NCI-H2081 treated with DMSO at 0.1 percent for 48 hours (cell line): ENCODE measurements at regions not wholly inside any gene's neighbourhood (a gene's known extent, or its start where the extent isn't known, plus 50 kb on each side); places are given as distances from the start of the nearest gene placed in this dataset.

ENCODE experiments used
- DNase-seq: peaks from one replicate; lab custom pipeline; 2025; lab: John Stamatoyannopoulos, UW

GRCh38 chr11:134476435-134477021 is 64.5 kb upstream of the B3GAT1 start:
- DNase-seq: no peak

GRCh38 chr11:134475951-134476350 is 63.9 kb upstream of the B3GAT1 start:
- no peak for DNase-seq

DNA sequence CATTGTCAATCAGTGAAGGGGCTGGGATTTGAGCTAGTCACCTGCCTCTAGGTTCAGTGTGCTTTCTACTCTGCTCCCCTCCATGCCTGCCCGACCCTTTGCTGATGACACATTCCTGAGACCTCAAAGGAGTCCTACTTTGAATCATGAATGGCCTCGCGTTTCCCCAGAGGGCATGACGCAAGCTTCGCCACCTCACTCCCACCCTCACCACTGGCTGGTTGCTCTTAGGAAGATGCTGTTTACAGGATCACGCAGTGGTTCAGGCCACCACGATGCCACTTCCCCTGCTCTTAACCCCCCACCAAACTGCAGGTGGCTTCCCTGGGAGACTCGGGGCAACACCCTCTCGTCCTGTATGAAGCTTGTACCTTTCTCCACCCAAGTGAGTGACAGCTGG is 62.9 kb upstream of the B3GAT1 start:
- DNase-seq: no peak

- DNase-seq: no peak
Observed at GRCh38 chr11:134474070-134474860, 62.2 kb upstream of the B3GAT1 start.

DNA sequence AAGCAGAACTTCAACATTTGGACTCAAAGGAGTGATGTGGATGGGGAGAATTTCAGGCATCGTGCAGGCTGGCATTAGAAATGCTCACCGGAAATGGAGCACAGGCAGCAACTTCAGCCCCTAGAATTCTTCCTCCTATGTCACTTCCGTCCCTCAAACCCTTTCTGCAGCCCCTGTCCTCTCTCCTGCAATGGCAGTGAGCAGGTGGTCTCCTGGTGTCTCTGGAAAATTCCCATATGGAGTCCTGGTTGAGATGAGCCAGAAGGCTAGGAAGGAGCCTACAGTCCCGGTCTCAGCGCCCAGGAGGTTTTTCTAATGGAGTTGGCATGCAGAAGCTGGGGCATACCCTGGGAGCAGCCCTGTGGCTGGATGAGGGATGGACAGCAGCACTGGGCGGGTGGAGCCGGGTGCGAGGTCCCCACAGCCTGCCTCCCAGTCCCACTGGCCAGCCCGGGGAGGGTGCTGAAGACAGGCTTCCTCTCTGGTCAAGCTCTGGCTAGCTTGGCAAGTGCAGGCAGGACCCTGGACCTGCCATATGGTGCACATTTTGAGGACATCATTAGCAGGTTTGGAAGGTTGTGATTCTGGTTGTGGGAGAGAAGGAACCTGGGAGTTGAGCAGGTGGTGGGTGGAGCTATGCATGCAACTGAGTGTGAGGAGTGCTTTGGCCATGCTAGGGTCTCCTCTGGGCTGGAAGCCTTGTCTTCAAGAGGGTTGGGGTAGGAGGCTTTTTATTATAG is 59.8 kb upstream of the B3GAT1 start:
- no peak for DNase-seq

DNA sequence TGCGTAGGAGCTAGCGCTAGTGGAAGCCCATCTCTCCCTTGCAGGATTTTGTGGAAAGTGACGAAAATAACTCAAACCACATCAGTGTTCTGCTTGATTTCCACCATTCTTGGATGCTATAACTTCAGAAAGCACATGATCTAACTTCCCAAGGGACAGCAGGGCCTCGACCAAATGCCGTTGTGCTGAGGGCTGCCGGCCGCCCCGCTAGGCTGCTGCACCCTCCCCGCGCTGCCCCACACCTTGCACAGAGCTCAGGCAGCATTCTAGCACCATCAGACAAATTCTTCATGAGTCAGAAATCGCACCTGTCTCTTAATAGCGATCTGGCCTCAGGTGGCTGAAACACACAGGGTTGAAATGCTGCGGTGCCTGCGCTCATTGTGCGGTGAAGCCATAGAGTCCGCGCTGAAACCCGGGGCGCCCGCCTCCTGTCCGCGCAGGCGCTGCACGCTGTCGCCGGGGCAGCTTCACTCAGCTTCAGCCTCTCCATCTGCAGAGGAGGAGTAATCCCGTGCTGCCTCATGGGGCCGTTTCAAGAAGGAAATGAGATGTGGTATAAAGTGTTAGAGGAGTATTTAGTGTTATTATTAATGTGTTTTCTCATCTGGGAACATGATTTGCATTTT is 59.2 kb upstream of the B3GAT1 start:
- no peak for DNase-seq

GRCh38 chr11:134470238-134470637 is 58.2 kb upstream of the B3GAT1 start:
- no peak for DNase-seq

- DNase-seq: no peak
Observed at GRCh38 chr11:134469627-134470026, 57.6 kb upstream of the B3GAT1 start.

DNA sequence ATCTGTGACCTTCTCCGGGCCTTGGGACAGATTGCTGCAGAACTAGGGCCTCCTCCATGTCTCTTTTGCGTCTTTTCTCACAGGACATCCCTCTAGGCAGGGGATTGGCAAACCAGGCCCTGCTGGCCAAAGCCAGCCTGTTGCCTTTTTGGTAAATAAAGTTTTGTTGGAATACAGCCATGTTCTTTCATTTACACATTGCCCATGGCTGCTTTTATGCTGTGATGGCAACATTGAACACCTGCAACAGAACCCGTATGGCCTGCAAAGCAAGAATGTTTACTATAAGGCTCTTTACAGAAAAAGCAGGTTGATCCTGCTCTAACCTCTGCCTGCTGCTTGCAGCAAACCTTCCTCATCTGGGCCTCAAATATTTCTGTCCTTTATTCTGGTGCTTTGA is 56.8 kb upstream of the B3GAT1 start:
- no peak for DNase-seq

DNA sequence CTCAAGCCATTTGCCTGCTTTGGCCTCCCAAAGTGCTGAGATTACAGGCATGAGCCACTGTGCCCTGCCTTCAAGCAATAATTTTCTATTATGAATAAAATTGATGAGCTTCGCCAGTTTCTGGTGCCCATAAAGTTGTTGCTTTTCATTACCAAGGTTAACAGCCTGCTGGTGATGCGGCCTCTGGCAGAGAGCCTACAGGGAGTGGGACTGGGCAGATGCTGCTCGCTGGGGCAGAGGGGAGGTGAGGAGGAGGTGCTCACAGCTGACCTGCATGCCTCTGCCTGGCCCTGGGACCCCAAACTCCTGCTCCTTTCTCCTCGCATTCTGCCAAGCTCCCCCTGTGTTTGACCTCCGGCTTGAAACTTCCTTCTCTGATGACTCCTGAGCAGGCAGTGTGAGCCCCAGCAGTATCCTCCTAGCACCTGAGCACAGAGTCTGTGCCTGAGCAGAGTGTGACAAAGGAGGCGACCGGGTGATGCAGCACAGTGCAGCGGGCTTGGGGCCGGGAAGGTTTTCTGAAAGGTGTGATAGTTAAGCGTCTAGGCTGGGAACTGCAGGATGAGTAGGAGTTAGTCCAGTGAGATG is 56.1 kb upstream of the B3GAT1 start:
- DNase-seq: no peak

DNA sequence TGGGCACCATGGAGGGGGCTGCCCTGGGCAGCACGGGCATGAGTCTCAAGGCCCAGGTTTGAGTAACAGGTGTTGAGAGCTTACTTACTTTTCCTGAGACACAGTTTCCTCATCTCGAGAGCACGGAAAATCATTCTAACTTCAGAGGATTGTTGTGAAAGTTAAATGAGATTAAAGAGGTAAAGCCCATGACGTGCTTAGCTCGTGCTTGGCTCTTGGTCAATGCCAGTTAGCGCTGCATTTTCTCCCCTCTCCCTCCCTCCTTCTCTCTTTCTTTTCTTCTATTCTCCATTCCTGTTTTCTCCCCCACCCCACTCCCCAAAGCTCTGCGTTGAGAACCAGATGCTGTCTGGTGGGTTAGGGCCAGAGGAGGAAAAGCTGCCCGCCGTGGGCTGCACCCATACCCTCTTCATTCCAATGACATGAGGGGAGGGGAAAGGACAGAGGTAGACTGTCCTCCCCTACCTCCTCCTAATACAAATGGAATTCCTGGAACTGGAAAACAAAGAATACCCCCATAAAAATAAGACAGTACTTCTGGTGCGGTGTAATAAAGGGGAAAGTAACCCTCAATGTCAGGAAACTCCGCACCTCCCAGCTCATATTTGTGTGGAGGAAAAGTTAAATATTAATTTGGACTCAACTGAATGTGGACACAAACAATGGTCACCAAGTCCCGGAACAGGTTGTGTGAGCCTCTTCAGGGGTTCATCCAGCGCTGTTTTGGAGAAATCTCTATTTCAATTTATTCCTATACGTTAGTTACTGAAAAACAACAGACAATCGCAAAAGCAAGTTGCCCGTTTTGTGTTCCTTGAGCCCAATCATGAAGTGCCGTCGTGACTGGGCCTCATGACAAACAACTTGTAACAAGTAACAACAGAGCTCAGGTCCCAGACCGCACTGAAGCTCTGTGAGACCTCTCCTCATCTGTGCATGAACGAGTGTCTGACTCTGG is 54.8 kb upstream of the B3GAT1 start:
- DNase-seq: no peak

GRCh38 chr11:134466156-134466555 is 54.1 kb upstream of the B3GAT1 start:
- no peak for DNase-seq

- no peak for DNase-seq
Observed at GRCh38 chr11:134464981-134465730, 53.1 kb upstream of the B3GAT1 start.

DNA sequence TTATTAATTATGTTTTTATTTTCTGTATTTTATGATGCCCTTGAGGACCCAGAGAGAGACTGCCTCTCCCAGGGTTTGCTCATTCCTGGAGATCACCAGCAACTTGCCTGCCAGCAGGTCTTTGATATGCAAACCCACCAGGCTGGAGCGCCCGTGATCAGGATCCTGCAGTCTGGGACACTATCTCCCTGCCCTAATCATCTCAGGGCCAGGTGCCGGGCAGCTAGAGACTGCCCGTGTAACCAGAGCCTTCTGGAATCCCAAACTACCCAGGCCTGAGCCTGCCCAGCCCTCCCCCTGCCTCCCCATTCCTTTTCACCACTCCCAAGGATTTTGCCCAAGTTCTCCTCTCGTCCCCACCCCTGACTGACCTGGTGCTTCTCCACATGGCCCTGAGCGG is 52.2 kb upstream of the B3GAT1 start:
- no peak for DNase-seq

DNA sequence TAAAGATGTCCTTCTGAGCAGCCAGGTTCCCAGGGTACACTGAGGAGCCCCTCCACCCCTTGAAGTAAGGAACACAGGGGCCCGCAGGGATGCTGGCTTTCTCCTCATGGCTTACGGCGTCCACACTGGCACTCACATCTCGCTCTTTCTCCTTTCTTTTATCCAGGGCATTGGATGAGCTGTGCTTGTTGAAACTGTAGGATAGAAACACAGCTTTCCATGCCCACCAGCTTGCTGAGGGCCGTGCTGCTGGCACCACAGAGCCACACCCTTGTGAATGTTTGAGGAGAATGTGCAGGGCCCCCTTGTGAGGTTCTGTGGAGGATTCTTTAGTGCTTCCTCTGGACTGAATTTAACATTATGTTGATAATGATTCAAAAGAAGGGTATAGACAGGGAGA is 51.7 kb upstream of the B3GAT1 start:
- no peak for DNase-seq
